Activated CD4-positive, alpha-beta T cell treated with anti-CD3 and anti-CD28 coated beads for 4 hours (primary cell): ENCODE measurements at regions not wholly inside any gene's neighbourhood (a gene's known extent, or its start where the extent isn't known, plus 50 kb on each side); places are given as distances from the start of the nearest gene placed in this dataset.
"Not testable (repeated sequence)": the region's sequence is repeated elsewhere in the genome, so short reads cannot be mapped to it uniquely, and the experiment has no call there.

ENCODE experiments used
- DNase-seq, 2 donors: peaks; one replicate each; pipeline ENCODE4 v3.0.0-alpha.2; 2020

DNA sequence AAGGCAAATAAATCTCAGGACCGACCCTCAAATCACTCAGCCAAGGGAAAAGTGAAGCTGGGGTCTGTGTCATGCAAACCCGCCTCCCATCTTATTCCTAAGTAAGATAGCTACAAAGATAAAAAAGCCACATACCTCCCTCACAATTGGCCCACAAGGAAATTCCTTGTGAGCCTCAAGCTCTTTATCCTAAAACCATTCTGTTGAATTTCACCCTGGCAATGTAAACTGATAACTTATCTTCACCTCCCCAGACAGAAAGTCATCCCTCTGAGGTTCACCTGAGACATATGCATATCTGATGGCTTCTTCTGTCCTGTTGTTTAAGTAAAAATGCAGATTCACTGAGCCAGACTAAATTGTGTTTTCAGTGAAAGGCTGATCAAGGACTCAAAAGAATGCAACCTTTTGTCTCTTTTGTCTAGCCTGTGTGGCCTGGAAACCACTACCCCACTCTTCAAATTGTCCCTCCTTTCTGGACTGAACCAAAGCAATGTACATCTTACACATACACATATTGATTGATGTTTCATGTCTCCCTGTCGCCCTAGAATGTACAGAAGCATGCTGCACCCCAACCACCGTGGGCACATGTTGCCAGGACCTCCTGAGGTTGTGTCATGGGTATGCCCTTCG is 91.3 kb downstream of the MFAP3L start:
- no peak for DNase-seq

DNA sequence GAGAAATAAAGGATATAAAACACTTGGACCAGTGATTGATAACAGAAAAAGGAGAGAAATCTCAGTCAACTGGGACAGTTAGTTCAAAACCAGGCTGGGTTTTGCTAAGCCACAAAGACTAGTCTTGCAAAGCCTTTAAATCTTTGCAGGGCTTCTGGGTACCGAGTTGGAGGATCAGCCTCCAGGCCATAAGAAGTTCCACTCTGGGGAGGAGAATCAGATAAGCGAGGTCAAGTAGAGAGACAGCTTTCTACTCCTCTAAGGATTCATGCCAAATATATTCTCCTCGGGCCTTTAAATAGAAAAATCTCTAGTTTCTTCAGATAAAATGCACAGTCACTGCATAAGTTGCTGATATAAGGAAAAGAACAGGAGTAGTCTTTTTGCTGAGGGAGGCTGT is 92.7 kb downstream of the MFAP3L start:
- no peak for DNase-seq

- no peak for DNase-seq
These were observed 94.2 kb downstream of the MFAP3L start for GRCh38 chr4:169931964-169932363.

DNA sequence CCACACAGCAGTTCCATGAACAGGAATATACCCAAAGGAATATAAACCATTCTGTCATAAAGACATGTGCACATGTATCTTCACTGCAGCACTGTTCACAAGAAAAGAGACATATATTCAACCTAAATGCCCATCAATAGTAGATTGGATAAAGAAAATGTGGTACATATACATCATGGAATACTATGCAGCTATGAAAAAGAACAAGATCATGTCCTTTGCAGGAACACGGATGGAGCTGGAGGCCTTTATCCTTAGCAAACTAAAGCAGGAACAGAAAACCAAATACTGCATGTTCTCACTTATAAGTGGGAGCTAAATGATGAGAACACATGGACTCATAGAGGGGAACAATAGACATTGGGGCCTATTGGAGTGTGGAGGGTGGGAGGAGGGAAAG is 95.4 kb downstream of the MFAP3L start:
- DNase-seq = not testable (repeated sequence)

GRCh38 chr4:169927280-169927679 is 98.9 kb downstream of the MFAP3L start:
- no peak for DNase-seq

- DNase-seq = no peak
These were observed 100.5 kb downstream of the MFAP3L start for GRCh38 chr4:169925678-169926077.

- no peak for DNase-seq
These were observed 103.4 kb downstream of the MFAP3L start for GRCh38 chr4:169922632-169923276.

DNA sequence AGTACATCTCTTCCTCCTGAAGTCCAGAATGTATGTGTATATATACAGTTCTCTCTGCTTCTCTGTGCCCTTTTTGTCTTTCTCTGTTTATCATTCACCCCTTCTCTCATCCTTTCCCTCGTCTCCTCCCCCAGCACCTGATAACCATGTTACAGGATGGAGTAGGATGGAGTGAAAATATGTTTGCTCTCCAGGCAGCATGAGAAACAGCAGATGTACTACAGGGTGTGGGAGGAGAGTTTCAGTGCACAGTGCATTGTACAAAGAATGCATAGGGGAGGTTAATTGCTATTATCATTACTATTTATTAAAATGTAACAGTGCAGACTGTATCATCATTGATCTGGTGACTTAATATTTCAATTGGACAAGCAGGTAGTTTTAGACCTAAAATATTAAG is 104.5 kb downstream of the MFAP3L start:
- no peak for DNase-seq

DNA sequence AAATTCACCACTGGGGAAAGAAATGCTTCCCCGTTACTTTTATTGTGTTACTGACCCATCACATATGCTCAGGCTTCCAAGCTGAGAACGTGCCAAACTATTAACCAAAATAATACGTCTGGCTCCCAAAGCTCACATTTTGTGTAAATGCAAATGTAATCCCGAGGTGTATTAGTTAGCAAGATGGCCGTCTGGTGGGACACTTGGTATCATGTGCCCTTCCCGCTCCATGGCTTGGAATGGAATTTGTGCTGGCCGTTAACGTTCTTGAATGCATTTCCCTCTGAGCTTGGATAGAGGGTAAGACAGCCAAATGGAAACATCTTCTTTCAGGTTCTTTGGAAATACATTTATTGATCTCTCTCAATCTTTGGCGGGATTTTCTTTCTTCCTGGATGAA is 105.0 kb downstream of the MFAP3L start:
- DNase-seq = no peak

DNA sequence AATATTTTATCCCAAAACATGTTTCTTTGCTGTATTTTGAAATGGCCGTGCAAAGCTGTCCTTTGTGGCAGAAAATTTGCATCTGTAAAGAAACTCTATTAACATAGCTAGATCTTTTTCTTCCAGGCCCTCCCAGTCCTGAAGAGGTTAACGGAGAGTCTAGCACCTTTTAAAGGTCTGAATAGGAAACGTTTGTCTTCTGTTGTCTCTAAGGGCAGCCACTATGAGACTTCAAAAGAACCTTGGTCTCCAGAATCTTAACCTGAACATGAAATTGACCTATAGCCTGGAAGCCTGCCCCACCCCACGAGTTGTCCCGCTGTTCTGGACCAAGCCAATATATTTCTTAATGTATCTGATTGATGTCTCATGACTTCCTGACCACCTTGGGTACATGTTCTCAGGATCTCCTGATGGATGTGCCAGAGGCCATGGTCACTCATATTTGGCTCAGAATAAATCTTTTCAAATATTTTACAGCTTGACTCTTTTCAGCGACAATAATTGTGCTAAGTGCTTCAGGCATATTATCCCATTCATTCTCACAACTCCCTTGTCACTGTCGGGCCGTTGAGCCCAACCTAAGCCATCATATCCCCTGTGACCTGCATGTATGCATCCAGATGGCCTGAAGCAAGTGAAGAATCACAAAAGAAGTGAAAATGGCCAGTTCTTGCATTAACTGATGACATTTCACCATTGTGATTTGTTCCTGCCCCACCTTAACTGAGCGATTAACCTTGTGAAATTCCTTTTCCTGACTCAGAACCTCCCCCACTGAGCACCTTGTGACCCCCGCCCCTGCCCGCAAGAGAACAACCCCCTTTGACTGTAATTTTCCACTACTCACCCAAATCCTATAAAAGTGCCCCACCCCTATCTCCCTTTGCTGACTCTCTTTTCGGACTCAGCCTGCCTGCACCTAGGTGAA is 106.7 kb downstream of the MFAP3L start:
- DNase-seq = not testable (repeated sequence)

DNA sequence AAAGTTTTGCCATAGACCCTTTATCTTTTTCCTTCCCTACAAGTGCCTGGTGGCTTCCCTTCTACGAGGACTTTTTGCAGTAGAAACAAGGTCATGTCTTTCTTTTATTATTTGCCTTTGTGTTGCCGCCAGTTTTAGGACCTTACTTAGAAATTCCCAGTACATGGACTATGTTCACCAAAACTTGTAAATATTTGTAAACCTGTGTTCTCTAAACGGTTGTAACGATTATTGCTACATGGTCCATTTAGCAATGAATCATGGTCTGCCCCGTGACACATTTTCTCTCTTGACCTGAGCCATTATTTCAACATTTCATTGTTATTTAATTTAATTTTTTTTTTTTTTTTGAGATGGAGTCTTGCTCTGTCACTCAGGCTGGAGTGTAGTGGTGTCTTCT is 110.7 kb downstream of the MFAP3L start:
- DNase-seq = no peak

DNA sequence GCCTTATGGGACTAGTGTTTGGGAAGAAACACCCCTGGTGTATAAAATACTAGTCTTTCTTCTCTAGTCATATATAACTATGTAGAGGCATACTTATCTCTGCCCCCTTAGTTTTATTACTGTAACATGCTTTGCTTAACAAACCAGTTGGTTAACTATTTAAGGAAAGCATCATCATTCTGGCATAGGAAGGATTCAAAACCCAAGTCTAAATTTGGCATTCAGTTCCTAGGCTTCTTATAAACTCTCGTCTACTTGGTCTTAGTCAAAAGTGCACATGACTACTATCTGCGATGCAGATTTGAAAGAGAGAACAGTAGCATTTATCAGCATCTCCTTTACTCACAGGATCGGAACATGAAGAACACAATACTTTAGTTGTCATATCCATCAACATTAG is 111.3 kb downstream of the MFAP3L start:
- no peak for DNase-seq

GRCh38 chr4:169912996-169913395 is 113.2 kb downstream of the MFAP3L start:
- DNase-seq = no peak

DNA sequence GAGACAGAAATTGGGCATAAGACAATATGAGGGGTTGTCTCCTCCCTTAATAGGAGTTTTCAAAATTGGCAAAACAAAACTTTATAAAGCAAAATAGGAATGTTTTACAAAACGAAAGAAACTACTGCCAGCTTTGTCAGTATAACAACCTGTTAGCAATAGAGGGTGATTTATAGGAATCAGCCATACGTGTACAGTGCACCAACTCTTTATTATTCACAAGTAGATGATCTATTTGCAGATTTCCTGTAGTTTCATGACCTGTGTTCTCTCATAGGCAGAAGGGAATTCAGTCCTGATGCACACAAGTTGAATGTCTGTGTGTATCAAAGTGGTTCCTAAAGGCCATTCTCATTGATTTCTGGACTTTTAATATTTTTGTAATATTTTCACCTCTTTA is 116.3 kb downstream of the MFAP3L start:
- no peak for DNase-seq

DNA sequence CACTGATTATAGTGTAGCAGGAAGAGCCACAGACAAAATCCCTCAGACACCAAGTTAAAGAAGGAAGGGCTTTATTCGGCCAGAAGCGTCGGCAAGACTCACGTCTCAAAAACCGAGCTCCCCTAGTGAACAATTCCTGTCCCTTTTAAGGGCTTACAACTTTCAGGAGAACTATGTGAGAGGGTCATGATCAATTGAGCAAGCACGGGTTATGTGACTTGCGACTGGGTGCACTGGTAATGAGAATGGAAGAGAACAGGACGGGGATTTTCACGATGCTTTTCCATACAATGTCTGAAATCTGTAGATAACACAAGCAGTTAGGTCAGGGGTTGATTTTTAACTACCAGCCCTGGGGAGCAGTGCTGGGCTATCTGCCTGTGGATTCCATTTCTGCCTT is 116.7 kb downstream of the MFAP3L start:
- no peak for DNase-seq

- DNase-seq = no peak
These were observed 118.5 kb downstream of the MFAP3L start for GRCh38 chr4:169907705-169908104.

GRCh38 chr4:169906821-169907220 is 119.4 kb downstream of the MFAP3L start:
- no peak for DNase-seq

DNA sequence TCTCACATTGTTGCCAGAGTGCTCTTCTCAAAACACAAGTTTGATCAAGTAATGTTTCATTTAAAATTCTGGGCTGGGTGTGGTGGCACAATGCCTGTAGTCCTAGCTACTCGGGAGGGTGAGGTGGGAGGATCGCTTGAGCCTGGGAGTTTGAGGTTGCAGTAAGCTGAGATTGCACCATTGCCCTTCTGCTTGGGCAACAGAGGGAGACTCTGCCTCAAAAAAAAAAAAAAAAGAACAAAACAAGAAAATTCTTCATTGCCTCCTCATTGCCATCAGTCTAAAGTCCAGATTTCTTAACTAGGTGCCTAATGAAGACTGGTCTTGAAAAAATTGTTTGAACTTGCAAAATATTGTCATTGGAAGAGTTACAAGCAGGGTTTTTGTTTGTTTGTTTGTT is 120.1 kb downstream of the MFAP3L start:
- no peak for DNase-seq

DNA sequence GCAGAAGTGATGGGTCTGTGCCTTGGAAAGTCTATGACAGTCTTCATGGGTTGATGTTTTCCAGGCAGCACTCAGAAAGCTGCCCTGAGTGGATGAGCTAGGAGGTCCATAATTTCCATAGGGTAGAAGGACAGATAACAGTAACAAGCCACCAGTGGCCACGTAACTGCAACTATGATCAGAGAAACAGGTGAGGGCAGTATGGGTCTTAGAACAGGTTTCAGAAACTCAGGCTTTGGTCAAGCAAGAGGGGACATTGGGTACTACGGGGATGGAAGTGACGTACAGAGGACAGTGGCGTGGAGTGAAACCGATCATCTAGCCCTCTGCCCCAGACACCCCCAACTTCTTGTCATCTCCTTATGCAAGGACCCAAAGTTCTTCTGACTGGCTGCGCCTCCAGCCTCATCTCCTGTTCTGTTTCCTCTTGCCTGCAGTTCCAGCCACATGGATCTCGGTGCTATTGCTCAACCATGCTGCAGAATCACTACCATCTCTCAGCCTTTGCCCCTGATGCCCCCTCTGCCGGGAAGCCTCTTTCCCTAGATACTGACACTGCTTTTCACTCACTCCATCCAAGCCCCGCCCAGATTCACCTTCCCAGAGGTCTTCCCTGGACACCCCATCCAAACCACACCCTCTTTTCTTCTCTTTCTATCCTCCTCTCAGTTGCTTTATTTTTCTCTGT is 123.4 kb downstream of the MFAP3L start:
- no peak for DNase-seq

DNA sequence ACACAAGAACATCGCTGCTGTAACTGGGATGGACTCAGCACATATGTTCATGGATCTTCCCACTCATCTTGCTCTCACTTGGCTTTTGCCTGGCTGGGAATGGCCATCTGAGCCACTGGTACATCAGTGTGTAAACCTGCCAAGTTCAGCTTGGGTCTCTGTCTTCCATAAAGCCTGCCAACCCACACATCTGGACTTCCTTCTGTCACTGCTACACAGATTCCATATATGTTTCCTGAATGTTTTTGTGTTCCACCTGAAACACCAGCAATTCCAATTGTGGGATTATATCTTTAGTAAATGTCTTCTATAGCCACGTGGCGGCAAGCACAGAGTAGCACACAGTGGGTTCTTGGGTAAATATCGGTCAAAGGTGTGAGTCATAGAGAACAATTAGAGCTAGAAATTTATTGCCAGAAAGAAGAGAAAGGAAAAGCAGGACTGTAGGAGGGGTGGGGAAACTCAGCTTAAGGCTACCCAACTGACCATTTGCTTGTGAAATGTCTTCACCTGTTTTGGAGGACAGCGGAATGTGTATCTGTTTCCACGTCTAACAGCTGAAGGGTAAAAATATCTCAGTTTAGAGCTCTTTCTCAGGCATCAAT is 125.9 kb downstream of the MFAP3L start:
- DNase-seq = no peak

DNA sequence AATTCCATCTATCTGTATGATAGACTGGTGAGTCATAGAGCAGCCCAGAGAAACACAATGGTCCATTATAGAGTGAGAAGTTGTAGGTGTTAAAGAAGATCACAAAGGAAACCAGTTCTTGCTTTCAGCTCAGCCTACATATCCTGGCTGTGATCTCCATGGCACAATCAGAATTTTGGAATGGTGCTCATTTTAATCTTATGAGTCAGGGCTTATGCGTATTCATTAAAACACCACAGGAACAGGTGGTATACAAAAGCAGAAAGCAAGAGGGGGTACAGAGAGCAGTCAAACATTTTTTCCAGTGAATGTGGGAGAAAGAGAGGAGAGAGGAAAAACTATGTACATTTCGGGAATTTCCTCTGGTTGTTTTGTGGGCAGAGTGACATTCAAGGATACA is 126.9 kb downstream of the MFAP3L start:
- no peak for DNase-seq

- DNase-seq = no peak
These were observed 128.1 kb downstream of the MFAP3L start for GRCh38 chr4:169898095-169898494.

DNA sequence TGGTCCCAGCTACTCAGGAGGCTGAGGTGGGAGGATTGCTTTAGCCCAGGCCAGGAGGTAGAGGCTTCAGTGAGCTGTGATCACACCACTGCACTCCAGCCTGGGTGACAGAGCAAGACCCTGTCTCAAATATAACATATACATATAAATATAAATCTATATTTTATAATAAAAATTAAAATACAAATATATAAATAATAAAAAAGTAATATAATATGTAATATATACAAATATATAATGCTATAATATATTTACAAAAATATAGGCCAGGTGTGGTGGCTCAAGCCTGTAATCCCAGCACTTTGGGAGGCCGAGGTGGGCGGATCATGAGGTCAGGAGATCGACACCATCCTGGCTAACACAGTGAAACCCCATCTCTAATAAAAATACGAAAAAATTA is 131.4 kb downstream of the MFAP3L start:
- DNase-seq = not testable (repeated sequence)
